GM20431 (cell line): ENCODE measurements at regions not wholly inside any gene's neighbourhood (a gene's known extent, or its start where the extent isn't known, plus 50 kb on each side); places are given as distances from the start of the nearest gene placed in this dataset.
"Not testable (repeated sequence)": the region's sequence is repeated elsewhere in the genome, so short reads cannot be mapped to it uniquely, and the experiment has no call there.

ENCODE experiments used
- in situ Hi-C: fragments of 300-500 bp; cut with MseI, MboI; formaldehyde crosslinking; loops from one replicate; pipeline ENCODE4 v1.15.0; 2020; ENCODE audit warnings: low sequenced_read_pairs; ENCODE audit not compliant: unreplicated experiment

DNA sequence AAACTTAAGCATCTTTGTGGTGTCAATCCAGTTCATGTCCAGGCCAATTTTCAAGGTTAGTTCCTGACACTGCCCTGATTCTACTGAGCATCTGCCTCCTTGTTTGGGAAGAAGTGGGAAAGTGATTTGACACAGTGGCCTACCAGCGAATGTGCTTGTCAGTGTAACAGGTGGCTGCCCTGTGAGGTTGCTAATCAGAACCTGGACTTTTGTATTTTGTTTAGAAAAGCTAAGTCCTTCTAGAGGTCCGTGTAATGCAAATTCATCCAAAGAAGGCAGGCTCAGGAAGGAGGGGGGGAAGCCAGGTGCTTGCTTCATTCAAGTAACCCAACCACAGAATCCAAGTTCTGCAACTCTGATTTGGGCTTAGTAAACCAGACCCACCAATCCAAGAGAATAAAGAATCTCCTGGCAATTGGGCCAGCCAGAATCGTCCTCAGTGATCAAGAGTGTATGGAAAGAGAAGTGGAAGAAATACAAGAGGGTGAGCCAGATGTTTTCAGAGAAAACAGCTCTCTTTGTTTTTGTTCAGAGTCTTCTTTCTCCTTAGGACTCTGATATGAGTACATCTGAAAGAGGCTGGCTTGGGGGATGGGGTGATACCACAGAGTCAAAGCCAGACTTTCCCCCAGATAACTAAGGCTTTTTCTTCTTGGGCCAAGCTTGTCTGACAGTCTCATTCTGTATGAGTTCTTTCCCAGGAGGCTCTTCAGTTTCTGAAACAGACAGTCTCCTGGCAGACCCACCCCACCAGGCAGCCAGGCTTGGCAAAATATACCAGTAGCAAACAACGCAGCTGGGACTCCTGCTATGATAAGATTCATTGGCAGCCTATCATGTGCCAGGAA, 508.9 kb upstream of the TBL1XR1 start:
- in situ Hi-C loops: no loop called here

DNA sequence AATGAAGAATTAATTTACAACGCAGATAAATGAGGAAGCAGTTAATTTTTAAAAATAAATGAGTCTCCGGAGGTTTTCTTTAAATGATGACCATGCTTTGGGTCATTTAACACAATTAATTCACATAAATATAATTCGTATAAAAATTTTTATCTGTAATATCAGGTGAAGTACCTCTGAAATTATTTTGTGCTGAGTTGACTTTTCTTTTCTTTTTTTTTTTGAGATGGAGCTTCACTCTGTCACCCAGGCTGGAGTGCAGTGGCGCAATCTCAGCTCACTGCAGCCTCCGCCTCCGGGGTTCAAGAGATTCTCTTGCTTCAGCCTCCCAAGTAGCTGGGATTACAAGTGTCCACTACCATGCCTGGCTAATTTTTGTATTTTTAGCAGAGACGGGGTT, 512.2 kb upstream of the TBL1XR1 start:
- in situ Hi-C loops: not testable (repeated sequence)

DNA sequence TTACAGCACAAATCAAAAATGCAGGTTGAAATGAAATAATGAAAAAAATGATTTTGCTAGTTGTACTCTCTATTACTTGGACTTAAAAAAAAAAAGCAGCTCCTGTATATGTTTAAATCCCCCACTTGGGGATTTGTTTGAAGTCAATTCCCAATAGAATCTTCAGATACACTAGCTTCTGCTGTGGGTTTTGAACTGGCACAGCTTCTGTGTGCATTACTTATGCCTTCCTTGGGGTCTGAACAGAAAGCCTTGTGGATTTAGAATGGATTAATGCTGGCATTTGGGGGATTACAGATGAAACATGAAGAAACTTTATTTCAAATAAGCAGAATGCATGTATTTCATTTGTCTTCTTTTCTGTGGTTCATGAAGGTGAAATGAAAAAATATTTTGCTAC, 513.2 kb upstream of the TBL1XR1 start:
- in situ Hi-C loops: no loop called here

DNA sequence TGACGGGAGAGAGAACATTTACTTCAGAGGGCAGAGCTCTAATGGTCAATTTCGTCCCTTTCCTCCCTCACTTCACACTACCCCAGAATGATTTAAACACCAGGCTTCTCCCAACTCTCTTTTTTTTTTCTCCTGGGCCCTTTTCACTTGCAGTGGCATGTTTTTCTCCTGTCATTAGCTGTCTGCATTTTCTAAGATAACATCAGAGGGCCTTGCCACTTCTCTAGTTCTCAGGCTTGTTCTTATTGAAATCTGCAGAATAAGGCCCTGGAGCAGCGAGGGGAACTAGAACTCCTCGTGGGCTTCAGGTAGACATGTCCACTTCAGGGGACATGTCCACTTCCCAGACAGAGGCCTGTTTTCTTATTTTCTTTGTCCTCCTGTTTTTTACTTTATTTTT, 514.4 kb upstream of the TBL1XR1 start:
- in situ Hi-C loops: no loop called here

DNA sequence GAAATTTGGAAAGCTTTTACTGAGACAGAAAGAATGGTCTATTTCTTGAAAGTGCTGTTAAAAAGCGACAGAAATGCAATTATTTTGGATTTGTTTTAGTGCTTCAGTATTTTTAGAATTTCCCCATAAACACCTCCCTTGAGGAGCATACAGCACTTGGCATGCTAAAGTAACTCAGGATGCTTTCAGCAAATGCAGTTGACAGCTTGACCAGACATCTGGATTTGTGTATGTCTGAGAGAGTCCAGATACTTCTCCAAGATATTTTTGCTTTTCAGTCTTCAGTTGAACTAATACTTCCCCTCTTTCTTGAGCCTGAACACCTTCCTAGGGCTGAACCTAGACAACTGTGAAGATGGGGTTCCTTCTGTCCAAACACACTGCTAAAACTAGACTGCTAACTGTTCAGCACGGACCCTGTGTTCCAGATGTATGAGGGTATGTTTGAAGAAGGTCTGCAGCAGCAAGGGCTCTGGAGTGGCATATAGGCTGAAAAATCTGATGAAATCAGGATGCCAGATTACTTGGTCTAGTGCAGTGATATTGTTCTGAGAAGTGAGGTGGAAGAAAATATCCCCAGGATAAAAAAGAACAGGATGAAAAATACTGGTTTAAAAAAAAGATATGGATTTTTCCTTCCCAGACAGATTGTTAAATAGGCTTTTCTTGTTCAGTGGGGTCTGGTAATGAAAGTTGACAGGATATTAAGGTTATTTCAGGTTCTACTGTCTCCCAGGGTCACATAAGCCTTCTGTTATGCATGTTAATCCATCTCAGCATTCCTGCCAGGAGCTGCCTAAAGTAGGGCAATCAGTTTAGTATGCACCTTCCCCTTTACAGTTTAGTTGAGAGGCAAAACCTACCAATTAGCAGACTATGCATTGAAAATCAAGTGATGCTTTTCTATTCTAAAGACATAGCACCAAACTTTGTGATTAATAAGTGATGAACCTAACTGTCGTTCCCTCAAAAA, 516.9 kb upstream of the TBL1XR1 start:
- in situ Hi-C loops: no loop called here

- in situ Hi-C loops: no loop called here
Measured at GRCh38 chr3:177714945-177715344, 517.7 kb upstream of the TBL1XR1 start.

GRCh38 chr3:177715980-177716379, 518.7 kb upstream of the TBL1XR1 start:
- in situ Hi-C loops: no loop called here

DNA sequence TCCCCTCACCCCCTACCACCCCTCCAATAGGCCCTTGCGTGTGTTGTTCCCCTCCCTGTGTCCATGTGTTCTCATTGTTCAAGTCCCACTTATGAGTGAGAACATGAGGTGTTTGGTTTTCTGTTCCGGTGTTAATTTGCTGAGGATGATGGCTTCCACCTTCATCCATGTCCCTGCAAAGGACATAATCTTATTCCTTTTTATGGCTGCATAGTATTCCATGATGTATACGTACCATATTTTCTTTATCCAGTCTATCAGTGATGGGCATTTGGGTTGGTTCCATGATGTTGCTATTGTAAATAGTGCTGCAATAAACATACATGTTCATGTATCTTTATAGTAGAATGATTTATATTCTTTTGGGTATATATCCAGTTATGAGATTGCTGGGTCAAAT, 523.6 kb upstream of the TBL1XR1 start:
- in situ Hi-C loops: not testable (repeated sequence)

DNA sequence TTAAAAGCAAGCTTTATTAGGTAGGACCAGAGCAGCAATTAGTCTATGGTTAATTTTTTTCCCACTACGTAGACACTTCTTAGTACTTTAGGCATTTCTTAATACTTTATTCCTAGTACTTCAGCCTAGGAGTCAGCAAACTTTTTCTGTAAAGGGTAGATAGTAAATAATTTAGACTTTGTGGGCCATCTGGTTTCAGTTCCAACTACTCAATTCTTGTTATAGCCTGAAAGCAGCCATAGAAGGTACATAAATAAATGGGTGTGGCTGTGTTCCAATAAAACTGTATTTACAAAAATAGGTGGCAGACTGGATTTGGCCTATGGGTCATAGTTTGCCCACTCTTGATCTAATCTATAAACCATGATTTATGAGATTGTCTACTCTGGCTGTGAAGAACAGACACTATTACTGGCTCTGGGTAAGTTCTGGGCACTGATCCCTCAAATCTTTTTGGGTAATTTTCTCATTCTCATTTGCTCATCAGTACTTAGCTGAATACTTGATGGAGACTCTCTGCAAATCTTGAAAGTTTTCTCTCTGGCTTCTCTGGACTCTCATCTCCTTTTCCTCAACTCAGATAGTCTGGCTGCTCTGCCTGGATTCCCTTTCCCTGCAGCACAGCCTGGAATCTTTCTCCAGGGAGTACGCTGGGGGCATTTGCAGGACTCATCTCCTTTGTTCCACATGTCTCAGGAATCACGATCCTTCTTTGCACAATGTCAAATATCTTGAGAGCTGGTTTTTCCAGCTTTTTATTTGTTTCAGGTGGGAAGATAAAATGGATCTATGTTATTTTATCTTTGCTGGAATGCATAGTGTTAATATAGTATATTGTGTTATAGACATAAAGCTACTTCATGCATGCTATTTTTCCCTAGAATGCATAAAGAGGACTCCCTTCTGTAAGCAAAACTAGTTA, 524.8 kb upstream of the TBL1XR1 start:
- in situ Hi-C loops: no loop called here

GRCh38 chr3:177724020-177724638, 526.8 kb upstream of the TBL1XR1 start:
- in situ Hi-C loops: no loop called here

DNA sequence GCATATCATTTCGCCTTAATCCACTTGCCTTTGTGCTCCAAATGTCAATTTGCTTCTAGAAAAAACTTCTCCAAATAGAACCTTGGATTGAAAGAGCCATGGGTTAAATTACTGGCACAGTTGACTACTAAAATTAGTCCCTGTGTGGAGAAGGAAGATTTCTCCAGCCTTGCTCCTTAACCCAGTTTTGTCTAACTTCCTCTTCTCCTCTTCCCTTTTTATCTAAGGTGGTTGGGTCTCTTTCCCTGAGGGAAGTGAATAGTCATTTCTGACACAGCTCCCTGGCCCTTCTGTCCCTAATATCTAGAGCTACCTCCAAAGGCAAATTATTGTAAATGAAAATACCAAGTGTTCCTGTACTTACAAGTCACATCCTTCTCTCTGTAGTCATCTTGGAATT, 527.9 kb upstream of the TBL1XR1 start:
- in situ Hi-C loops: no loop called here

DNA sequence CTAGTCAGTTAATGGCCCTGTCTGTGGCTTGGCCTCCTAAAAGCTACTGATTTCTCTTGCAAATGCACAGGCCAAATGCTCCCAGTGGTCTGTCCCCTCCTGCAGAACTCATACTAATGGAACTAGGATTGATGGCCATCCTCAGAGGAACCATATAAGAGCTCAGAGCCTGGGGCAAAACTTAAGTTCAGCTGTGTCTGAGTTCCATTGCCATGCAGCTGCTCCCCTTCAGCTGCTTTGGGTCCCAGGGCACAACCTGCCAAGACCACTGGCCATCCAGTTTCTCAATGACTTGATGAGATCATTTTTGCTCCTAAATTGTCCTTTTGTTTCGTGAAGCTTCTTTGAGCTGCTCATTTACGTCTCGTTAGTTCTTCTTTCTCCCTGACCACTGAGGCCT, 529.5 kb upstream of the TBL1XR1 start:
- in situ Hi-C loops: no loop called here

DNA sequence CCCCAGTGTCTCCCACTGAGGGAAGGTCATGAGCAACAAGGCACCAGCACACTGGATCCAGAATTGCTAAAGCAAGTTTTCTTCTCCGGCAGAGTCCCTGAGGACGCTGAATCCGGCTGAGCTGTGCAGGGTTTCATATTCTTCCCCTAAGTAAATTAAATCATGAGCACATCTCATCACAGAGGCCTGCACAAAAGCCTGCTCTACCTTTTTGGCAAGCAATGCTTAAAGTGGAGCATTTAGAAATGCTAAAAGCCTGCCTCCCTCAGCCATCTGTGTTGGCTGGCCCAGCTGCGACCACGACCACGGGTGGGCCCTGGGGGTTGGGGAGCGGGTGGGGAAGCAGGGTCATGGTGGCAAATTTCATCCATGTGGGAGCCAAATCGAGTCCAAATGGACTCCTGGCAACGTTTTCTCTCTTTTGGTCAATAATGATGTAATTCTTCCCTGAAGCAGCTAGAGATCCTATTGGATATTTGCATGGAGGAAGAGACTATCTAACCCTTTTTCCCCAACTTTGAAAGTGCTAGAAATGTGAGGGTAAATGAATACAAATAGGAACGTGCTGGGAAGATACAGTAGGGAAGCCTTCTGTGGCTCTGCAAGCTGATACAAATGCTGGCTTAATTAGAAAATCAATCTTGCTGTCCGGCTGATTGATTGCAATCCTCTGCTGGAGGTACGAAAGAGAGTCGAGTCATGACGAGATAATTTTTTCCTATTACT, 532.8 kb upstream of the TBL1XR1 start:
- in situ Hi-C loops: no loop called here

- in situ Hi-C loops: no loop called here
Measured at GRCh38 chr3:177730814-177731213, 533.5 kb upstream of the TBL1XR1 start.

DNA sequence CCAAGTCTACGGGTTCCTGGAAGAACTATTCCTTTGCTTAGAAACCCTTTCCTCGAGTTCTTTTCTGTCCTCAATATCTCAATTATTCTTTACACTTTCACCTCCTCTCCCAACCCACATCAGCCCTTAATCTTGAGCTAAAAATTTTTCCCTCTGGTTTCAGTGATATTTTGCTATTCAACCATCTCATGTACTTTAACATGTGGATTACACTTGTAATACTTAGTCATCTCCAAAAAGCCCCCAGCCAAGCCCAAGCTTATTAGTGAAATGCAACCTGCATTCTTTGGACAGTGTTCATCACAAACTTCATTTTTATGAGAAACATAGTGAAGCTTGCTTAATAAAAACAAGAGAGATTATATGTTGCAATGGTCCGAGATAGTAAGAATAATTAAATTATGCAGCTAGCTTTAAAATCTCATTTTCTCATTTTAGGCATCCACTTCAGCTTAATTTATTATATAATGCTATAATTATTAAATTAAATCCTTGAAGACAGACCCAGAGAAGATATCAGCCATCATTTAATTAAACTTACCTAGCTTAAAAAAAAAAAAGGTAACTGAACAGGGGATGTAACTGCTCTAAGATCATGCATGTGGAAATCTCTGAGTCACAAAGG, 534.5 kb upstream of the TBL1XR1 start:
- in situ Hi-C loops: no loop called here

GRCh38 chr3:177733233-177733632, 536.0 kb upstream of the TBL1XR1 start:
- in situ Hi-C loops: no loop called here

GRCh38 chr3:177733936-177734335, 536.7 kb upstream of the TBL1XR1 start:
- in situ Hi-C loops: no loop called here

DNA sequence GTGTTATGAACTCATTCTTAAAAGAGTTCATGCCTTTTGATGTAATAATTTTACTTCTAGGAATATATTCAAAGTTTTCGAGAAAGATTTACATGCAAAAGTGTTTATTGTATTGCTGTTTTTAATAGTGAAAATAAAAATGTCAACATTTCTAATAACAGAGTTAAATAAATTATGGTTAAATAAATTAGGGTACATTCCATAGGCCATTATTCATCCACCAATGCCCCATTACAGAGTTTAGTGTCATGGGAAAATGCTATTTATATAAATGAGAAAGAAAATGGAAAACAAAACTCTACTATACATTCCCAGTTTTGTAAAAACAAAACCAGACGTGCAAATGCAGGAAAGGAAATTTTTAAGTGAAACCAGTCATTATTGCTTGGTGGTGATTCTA, 538.1 kb upstream of the TBL1XR1 start:
- in situ Hi-C loops: no loop called here

- in situ Hi-C loops: no loop called here
Measured at GRCh38 chr3:177739461-177739860, 542.2 kb upstream of the TBL1XR1 start.
